ENCODE measurements at regions not wholly inside any gene's neighbourhood (a gene's known extent, or its start where the extent isn't known, plus 50 kb on each side); places are given as distances from the start of the nearest gene placed in this dataset.

DNA sequence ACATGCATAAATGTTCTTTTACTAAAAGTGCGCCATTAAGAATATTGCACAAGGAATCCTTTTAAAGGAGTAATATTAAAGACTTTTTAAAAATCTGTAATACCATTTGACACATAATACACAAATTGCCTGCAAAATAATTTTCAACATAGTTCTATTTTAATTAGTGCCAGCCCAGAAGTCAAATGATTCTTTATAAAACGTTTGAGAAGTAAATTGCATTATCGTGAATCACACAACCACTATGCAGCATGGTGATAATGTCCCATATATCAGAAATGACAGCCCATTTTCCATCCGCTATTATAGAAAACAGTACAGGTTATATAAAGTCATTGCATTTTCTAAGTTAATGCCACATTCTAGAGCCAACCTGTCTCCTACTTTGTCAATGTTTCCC, 324.0 kb downstream of the IPMK start:
- intact Hi-C loops (cut with micrococcal nuclease) = no loop called here
- Histone ChIP-seq H3K4me1 (ENCODE audit: control insufficient read depth in 2 of 2, insufficient read depth in 2 of 2, low read length in 2 of 2) (no peaks in the 10 kb centered on the region), H4K20me1 (ENCODE audit: control insufficient read depth, insufficient read depth, low read length, poor library complexity, severe bottlenecking) (no peaks in the 10 kb centered on the region), H3K9ac (ENCODE audit: low read length) (no peak overlapping the region), H3K27me3 (replicated peaks in 1 of 4; ENCODE audit: control extremely low read depth in 1 of 4, control insufficient read depth in 3 of 4, insufficient read depth in 4 of 4, low read length in 3 of 4) (no peaks in the 10 kb centered on the region), H3K36me3 (replicated peaks in 1 of 2; ENCODE audit: control extremely low read depth in 1 of 2, control insufficient read depth in 1 of 2, extremely low read depth in 1 of 2, insufficient read depth in 2 of 2, low read length in 1 of 2) (no peaks in the 10 kb centered on the region), H3K79me2 (ENCODE audit: control insufficient read depth, insufficient read depth, low read length) (no peaks in the 10 kb centered on the region), H3K4me2 (replicated peaks; ENCODE audit: low read depth, low read length, poor library complexity, severe bottlenecking) (no peak overlapping the region), H2AFZ (ENCODE audit: insufficient read depth, low read depth, low read length, poor library complexity, severe bottlenecking) (no peak overlapping the region), H3K4me3 (ENCODE audit: control extremely low read depth in 1 of 5, extremely low read depth in 1 of 5, insufficient read depth in 1 of 5, low read depth in 2 of 5, low read length in 4 of 5) (no peak overlapping the region), H3K27ac (ENCODE audit: low read length in 2 of 2) (no peak overlapping the region), H3K9me3 (ENCODE audit: control extremely low read depth in 1 of 3, control insufficient read depth in 2 of 3, insufficient read depth in 1 of 3, low read length in 2 of 3) (no peaks in the 10 kb centered on the region)
- 100% methylated on average over 1 of the region's 4 CpGs for WGBS (ENCODE audit: insufficient coverage)
- Mint-ChIP-seq H3K4me1 (no peaks in the 10 kb centered on the region), H3K9me3 (ENCODE audit: insufficient read depth) (no peaks in the 10 kb centered on the region), H3K4me3 (no peak overlapping the region), H3K27me3 (no peaks in the 10 kb centered on the region), H3K27ac (no peak overlapping the region)
- no peak for ATAC-seq (ENCODE audit: low read depth)
- CTCF ChIA-PET = no interaction called here
- TF ChIP-seq, protein P1, sequence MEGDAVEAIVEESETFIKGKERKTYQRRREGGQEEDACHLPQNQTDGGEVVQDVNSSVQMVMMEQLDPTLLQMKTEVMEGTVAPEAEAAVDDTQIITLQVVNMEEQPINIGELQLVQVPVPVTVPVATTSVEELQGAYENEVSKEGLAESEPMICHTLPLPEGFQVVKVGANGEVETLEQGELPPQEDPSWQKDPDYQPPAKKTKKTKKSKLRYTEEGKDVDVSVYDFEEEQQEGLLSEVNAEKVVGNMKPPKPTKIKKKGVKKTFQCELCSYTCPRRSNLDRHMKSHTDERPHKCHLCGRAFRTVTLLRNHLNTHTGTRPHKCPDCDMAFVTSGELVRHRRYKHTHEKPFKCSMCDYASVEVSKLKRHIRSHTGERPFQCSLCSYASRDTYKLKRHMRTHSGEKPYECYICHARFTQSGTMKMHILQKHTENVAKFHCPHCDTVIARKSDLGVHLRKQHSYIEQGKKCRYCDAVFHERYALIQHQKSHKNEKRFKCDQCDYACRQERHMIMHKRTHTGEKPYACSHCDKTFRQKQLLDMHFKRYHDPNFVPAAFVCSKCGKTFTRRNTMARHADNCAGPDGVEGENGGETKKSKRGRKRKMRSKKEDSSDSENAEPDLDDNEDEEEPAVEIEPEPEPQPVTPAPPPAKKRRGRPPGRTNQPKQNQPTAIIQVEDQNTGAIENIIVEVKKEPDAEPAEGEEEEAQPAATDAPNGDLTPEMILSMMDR (IDR thresholded peaks at IDR 0.05) = no peak
- TF ChIP-seq EZH2 (IDR thresholded peaks at IDR 0.05; ENCODE audit: borderline replicate concordance, insufficient read depth, low read depth, low read length, poor library complexity, severe bottlenecking) = no peak
- POLR2A ChIA-PET = no interaction called here
- no peak for DNase-seq

DNA sequence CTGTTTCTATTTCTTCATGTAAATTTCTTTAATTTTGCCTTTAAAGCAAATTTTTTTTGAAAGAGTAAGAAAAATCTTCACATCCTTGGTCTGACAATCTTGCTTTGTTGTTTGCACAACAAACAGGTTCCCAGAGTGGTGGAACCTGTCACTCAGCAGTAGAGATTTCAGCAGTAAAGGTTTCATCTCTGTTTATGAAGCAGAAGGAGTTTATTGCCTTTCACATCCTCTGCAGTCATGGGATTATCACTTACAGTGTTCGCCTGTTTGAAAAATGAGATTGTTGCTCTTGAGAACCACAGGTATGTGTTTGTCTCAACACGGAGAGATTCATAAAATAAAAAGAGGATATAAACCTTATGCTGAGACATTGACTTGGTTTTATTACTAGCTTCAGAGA, 342.6 kb downstream of the IPMK start:
- H4K20me1 ChIP-seq (ENCODE audit: control insufficient read depth, insufficient read depth, low read length, poor library complexity, severe bottlenecking) = no peaks in the 10 kb centered on the region
- DNase-seq (no peak), ATAC-seq (ENCODE audit: low read depth) (no peak)
- H3K36me3 ChIP-seq (replicated peaks in 1 of 2; ENCODE audit: control extremely low read depth in 1 of 2, control insufficient read depth in 1 of 2, extremely low read depth in 1 of 2, insufficient read depth in 2 of 2, low read length in 1 of 2) = no peaks in the 10 kb centered on the region
- Mint-ChIP-seq H3K27me3 (no peaks in the 10 kb centered on the region), H3K27ac (no peak overlapping the region), H3K4me1 (no peaks in the 10 kb centered on the region), H3K4me3 (no peak overlapping the region), H3K9me3 (ENCODE audit: insufficient read depth) (no peaks in the 10 kb centered on the region)
- no peaks in the 10 kb centered on the region for H3K79me2 ChIP-seq (ENCODE audit: control insufficient read depth, insufficient read depth, low read length)
- no peak overlapping the region for H3K4me2 ChIP-seq (replicated peaks; ENCODE audit: low read depth, low read length, poor library complexity, severe bottlenecking)
- no peak overlapping the region for H3K27ac ChIP-seq (ENCODE audit: low read length in 2 of 2)
- H2AFZ ChIP-seq (ENCODE audit: insufficient read depth, low read depth, low read length, poor library complexity, severe bottlenecking) = no peak overlapping the region
- TF ChIP-seq, protein P1 (IDR thresholded peaks at IDR 0.05) = no peak
- TF ChIP-seq EZH2 (IDR thresholded peaks at IDR 0.05; ENCODE audit: borderline replicate concordance, insufficient read depth, low read depth, low read length, poor library complexity, severe bottlenecking) = no peak
- ChIA-PET POLR2A (no interaction called here), CTCF (no interaction called here)
- no peaks in the 10 kb centered on the region for H3K27me3 ChIP-seq (replicated peaks in 1 of 4; ENCODE audit: control extremely low read depth in 1 of 4, control insufficient read depth in 3 of 4, insufficient read depth in 4 of 4, low read length in 3 of 4)
- H3K4me3 ChIP-seq (ENCODE audit: control extremely low read depth in 1 of 5, extremely low read depth in 1 of 5, insufficient read depth in 1 of 5, low read depth in 2 of 5, low read length in 4 of 5) = no peak overlapping the region
- no peak overlapping the region for H3K9ac ChIP-seq (ENCODE audit: low read length)
- H3K9me3 ChIP-seq (ENCODE audit: control extremely low read depth in 1 of 3, control insufficient read depth in 2 of 3, insufficient read depth in 1 of 3, low read length in 2 of 3) = peaks cover 0 to 2% (median 0%) of the 10 kb centered on the region in 3 donors
- no peaks in the 10 kb centered on the region for H3K4me1 ChIP-seq (ENCODE audit: control insufficient read depth in 2 of 2, insufficient read depth in 2 of 2, low read length in 2 of 2)
- no CpG with 5 or more reads among the region's 2 CpGs for WGBS (ENCODE audit: insufficient coverage)
- intact Hi-C loops (cut with micrococcal nuclease) = no loop called here
